GM12891 (cell line): ENCODE measurements at regions not wholly inside any gene's neighbourhood (a gene's known extent, or its start where the extent isn't known, plus 50 kb on each side); places are given as distances from the start of the nearest gene placed in this dataset.
A peak's percentile ranks its signal among the peaks of the same experiment; 100 is the strongest.

ENCODE experiments used
- PAX5 ChIP-seq: IDR thresholded peaks from 2 replicates; pipeline ENCODE4 v1.6.1; 2011; ENCODE audit warnings: low read length, moderate library complexity, mild to moderate bottlenecking; ENCODE audit not compliant: insufficient read depth, severe bottlenecking
- POLR2A ChIP-seq: IDR thresholded peaks from 2 replicates; pipeline ENCODE4 v1.6.1; 2011; ENCODE audit warnings: low read depth, low read length, control low read depth
- POLR2AphosphoS5 ChIP-seq: IDR thresholded peaks from 2 replicates; pipeline ENCODE4 v1.6.1; 2011; ENCODE audit warnings: low read depth, low read length, control low read depth
- POU2F2 ChIP-seq: IDR thresholded peaks from 2 replicates; pipeline ENCODE4 v1.6.1; 2011; ENCODE audit warnings: low read depth, mild to moderate bottlenecking, control low read depth, low read length, moderate library complexity
- SPI1 ChIP-seq: IDR thresholded peaks from 2 replicates; pipeline ENCODE4 v1.6.1; 2011; ENCODE audit warnings: low read depth, low read length, control low read depth
- TAF1 ChIP-seq: IDR thresholded peaks from 2 replicates; pipeline ENCODE4 v1.6.1; 2011; ENCODE audit warnings: low read depth, low read length, control low read depth

DNA sequence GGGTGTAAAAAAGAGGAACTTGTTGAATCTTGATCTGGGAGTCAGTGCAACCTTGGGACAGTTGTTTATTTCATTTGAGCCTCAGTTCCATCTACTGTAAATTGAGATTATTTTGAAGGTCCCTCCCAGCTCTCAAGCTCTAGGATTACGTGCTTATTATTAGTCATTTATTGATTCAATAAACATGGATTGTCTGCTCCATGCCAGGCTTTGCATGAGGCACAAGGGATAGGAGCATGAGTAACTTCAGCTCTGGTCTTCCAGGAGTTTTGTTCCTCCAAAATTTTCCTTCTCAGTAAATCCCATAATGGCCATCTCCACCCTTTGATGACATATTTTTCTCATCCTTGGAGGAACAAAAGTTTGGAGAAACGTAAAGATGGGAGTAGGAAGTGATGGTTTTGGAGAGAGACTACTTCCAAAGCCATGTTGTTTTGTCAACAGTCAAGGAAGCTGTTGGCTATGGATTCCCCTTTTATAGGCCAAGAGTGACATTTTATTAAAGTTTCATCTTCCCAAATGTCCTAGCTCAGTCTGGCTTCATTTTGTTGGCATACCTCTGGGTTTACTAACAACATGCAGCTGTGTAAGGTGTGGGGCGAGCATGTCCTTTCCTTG, 244.6 kb downstream of the DMRT2 start:
- no peak for TF ChIP-seq POLR2A
- no peak for TF ChIP-seq POLR2AphosphoS5
- no peak for TF ChIP-seq TAF1
- no peak for TF ChIP-seq POU2F2
- TF ChIP-seq SPI1, result peak; percentile 22; the same call in 1 of the 2 replicates
- no peak for TF ChIP-seq PAX5
